Daoy (cell line): ENCODE measurements at regions not wholly inside any gene's neighbourhood (a gene's known extent, or its start where the extent isn't known, plus 50 kb on each side); places are given as distances from the start of the nearest gene placed in this dataset.

Experiments
- DNase-seq: peaks from one replicate; pipeline ENCODE4 v3.0.0-alpha.2; 2015; ENCODE audit warnings: low read depth

GRCh38 chr2:118565786-118566540 is 281.5 kb downstream of the EN1 start:
- no peak for DNase-seq

- no peak for DNase-seq
These were observed 282.1 kb downstream of the EN1 start for GRCh38 chr2:118565301-118565700.

- DNase-seq = no peak
These were observed 285.3 kb downstream of the EN1 start for GRCh38 chr2:118562144-118562543.

GRCh38 chr2:118558846-118559245 is 288.6 kb downstream of the EN1 start:
- no peak for DNase-seq

- no peak for DNase-seq
These were observed 289.7 kb downstream of the EN1 start for GRCh38 chr2:118557791-118558190.

- no peak for DNase-seq
These were observed 290.4 kb downstream of the EN1 start for GRCh38 chr2:118557016-118557415.

GRCh38 chr2:118554616-118555015 is 292.8 kb downstream of the EN1 start:
- no peak for DNase-seq

GRCh38 chr2:118549503-118549902 is 297.9 kb downstream of the EN1 start:
- DNase-seq = no peak

- no peak for DNase-seq
These were observed 298.5 kb downstream of the EN1 start for GRCh38 chr2:118548880-118549488.

- peak; percentile 45 for DNase-seq
These were observed 308.2 kb downstream of the EN1 start for GRCh38 chr2:118539290-118539689.

GRCh38 chr2:118536306-118536705 is 311.1 kb downstream of the EN1 start:
- no peak for DNase-seq

- DNase-seq = no peak
These were observed 311.6 kb downstream of the EN1 start for GRCh38 chr2:118535818-118536212.

- no peak for DNase-seq
These were observed 312.2 kb downstream of the EN1 start for GRCh38 chr2:118535171-118535817.

GRCh38 chr2:118530976-118531375 is 316.5 kb downstream of the EN1 start:
- DNase-seq = peak; percentile 45

- no peak for DNase-seq
These were observed 317.4 kb downstream of the EN1 start for GRCh38 chr2:118529908-118530599.

GRCh38 chr2:118527571-118527970 is 319.9 kb downstream of the EN1 start:
- DNase-seq = no peak

- DNase-seq = no peak
These were observed 322.1 kb downstream of the EN1 start for GRCh38 chr2:118525346-118525745.

- DNase-seq = no peak
These were observed 322.5 kb downstream of the EN1 start for GRCh38 chr2:118524911-118525310.

- no peak for DNase-seq
These were observed 323.7 kb downstream of the EN1 start for GRCh38 chr2:118523761-118524160.

- DNase-seq = no peak
These were observed 325.5 kb downstream of the EN1 start for GRCh38 chr2:118521960-118522359.

GRCh38 chr2:118521272-118521671 is 326.2 kb downstream of the EN1 start:
- DNase-seq = no peak

- DNase-seq = no peak
These were observed 327.2 kb downstream of the EN1 start for GRCh38 chr2:118520246-118520645.

- DNase-seq = no peak
These were observed 327.9 kb downstream of the EN1 start for GRCh38 chr2:118519511-118519910.
